K562 (cell line): ENCODE measurements at regions not wholly inside any gene's neighbourhood (a gene's known extent, or its start where the extent isn't known, plus 50 kb on each side); places are given as distances from the start of the nearest gene placed in this dataset.

ENCODE experiments used
- BCLAF1 ChIP-seq, 2 experiments: fragments of 450-650 bp in 1 of 2; IDR thresholded peaks; 2 replicates each; pipeline ENCODE4 v1.6.1; 2011 to 2017; ENCODE audit warnings: low read depth in 2 of 2, antibody characterized with exemption in 1 of 2, borderline replicate concordance in 1 of 2, low read length in 1 of 2, mild to moderate bottlenecking in 1 of 2, mixed read lengths in 1 of 2; ENCODE audit not compliant: control insufficient read depth in 1 of 2
- CAMTA2 ChIP-seq: fragments of 250-450 bp; sonication (Bioruptor Pico); conservative IDR thresholded peaks from 2 replicates; pipeline ENCODE4 v1.5.1; 2022
- TCF7 ChIP-seq: sonication (generic); IDR thresholded peaks from 2 replicates; pipeline ENCODE4 v1.6.1; 2016; ENCODE audit warnings: antibody characterized with exemption, borderline replicate concordance
- ZBTB17 ChIP-seq: fragments of 450-650 bp; formaldehyde crosslinking; IDR thresholded peaks from 2 replicates; pipeline ENCODE4 v1.4.0; 2020; ENCODE audit warnings: mild to moderate bottlenecking
- ZNF146 ChIP-seq: IDR thresholded peaks from one replicate; pipeline ENCODE4 v1.6.1; 2018; ENCODE audit warnings: missing compliant biosample characterization; ENCODE audit not compliant: unreplicated experiment
- ZNF318 ChIP-seq, 2 experiments: fragments of 450-650 bp; IDR thresholded peaks; 2 replicates each; pipeline ENCODE4 v1.6.1; 2016; ENCODE audit warnings: mild to moderate bottlenecking in 2 of 2, borderline replicate concordance in 1 of 2, low read depth in 1 of 2, moderate library complexity in 1 of 2

- TF ChIP-seq ZNF146: no peak
- TF ChIP-seq TCF7: no peak
- TF ChIP-seq BCLAF1 (IDR thresholded peaks at IDR 0.05; ENCODE audit: borderline replicate concordance in 1 of 2, control insufficient read depth in 1 of 2, low read depth in 2 of 2, low read length in 1 of 2): no peak
- no peak for TF ChIP-seq ZNF318 (IDR thresholded peaks at IDR 0.05; ENCODE audit: borderline replicate concordance in 1 of 2, low read depth in 1 of 2)
- no peak for TF ChIP-seq ZBTB17
- no peak for TF ChIP-seq CAMTA2
- TF ChIP-seq, all 486 proteins: peak for 0
Measured at GRCh38 chr6:113539202-113539601, 317.9 kb upstream of the MARCKS start (continued).
